A673 (cell line): ENCODE measurements at regions not wholly inside any gene's neighbourhood (a gene's known extent, or its start where the extent isn't known, plus 50 kb on each side); places are given as distances from the start of the nearest gene placed in this dataset.

Experiments
- BruUV-seq: library from RNA; stranded (reverse); fragments of 400-500 nt; replicated peaks from 2 replicates; lab custom pipeline; 2021; lab: Mats Ljungman, UMichigan
- CTCF ChIA-PET: fragments of 300-600 bp; sonication (Branson Sonifier 250); formaldehyde crosslinking; loops from one replicate; lab custom pipeline; 2022; ENCODE audit warnings: antibody characterized with exemption; lab: Charles Lee
- POLR2A ChIA-PET: fragments of 300-600 bp; sonication (Branson Sonifier 250); formaldehyde crosslinking; loops from one replicate; lab custom pipeline; 2022; ENCODE audit warnings: antibody characterized with exemption; ENCODE audit not compliant: low non-redundant PET; lab: Charles Lee
- DNase-seq: peaks from one replicate; pipeline ENCODE4 v3.0.0-alpha.2; 2015; ENCODE audit warnings: low spot score
- H3K27ac ChIP-seq: fragments of 200-600 bp; sonication (generic); 2 replicates; pipeline ENCODE4 v1.5.1; 2016; ENCODE audit warnings: mixed run types, low read depth, mild to moderate bottlenecking, mixed read lengths, antibody characterized with exemption, low read length; ENCODE audit not compliant: poor library complexity, severe bottlenecking
- H3K27me3 ChIP-seq: fragments of 200-600 bp; sonication (generic); replicated peaks from 2 replicates; pipeline ENCODE4 v1.6.1; 2017; ENCODE audit warnings: mixed run types, low read depth, mild to moderate bottlenecking, mixed read lengths, antibody characterized with exemption, low read length; ENCODE audit not compliant: insufficient read depth, poor library complexity
- H3K36me3 ChIP-seq: fragments of 200-600 bp; sonication (generic); 2 replicates; pipeline ENCODE4 v1.6.1; 2016; ENCODE audit warnings: mixed run types, mild to moderate bottlenecking, mixed read lengths, antibody characterized with exemption, low read length; ENCODE audit not compliant: insufficient read depth, poor library complexity, severe bottlenecking
- H3K4me1 ChIP-seq: fragments of 200-600 bp; sonication (generic); 2 replicates; pipeline ENCODE4 v1.6.1; 2017; ENCODE audit warnings: mixed run types, mild to moderate bottlenecking, mixed read lengths, antibody characterized with exemption, low read length; ENCODE audit not compliant: insufficient read depth, poor library complexity, severe bottlenecking
- H3K4me3 ChIP-seq: fragments of 200-600 bp; sonication (generic); 2 replicates; pipeline ENCODE4 v1.5.1; 2016; ENCODE audit warnings: low read depth, mixed run types, mild to moderate bottlenecking, mixed read lengths, low read length; ENCODE audit not compliant: poor library complexity, severe bottlenecking
- H3K9me3 ChIP-seq: fragments of 200-600 bp; sonication (generic); 2 replicates; pipeline ENCODE4 v1.6.1; 2016; ENCODE audit warnings: mixed run types, low read depth, mild to moderate bottlenecking, mixed read lengths, antibody characterized with exemption, low read length; ENCODE audit not compliant: poor library complexity, severe bottlenecking
- CTCF ChIP-seq: fragments of 300-800, 200-600 bp; sonication (generic); conservative IDR thresholded peaks from 2 replicates; pipeline ENCODE4 v1.5.1; 2017; ENCODE audit warnings: low read depth, mild to moderate bottlenecking, antibody characterized with exemption, low read length, moderate library complexity, mixed read lengths
- EZH2 ChIP-seq: fragments of 200-600 bp; sonication (generic); IDR thresholded peaks from 2 replicates; pipeline ENCODE4 v1.6.1; 2017; ENCODE audit warnings: borderline replicate concordance, low read depth, mild to moderate bottlenecking, mixed read lengths, antibody characterized with exemption, low read length; ENCODE audit not compliant: poor library complexity, severe bottlenecking
- intact Hi-C: fragments of 100-400 bp; cut with micrococcal nuclease; formaldehyde crosslinking; loops from one replicate; pipeline ENCODE4 v1.10.0; 2022; ENCODE audit not compliant: unreplicated experiment

GRCh38 chr17:20938244-20938643, 104.6 kb downstream of the USP22 start:
- no peak for TF ChIP-seq CTCF
- TF ChIP-seq EZH2 = no peak
- Histone ChIP-seq H3K27me3 (no peaks in the 10 kb centered on the region), H3K27ac (no peak overlapping the region), H3K4me1 (peaks cover 39% of the 10 kb centered on the region), H3K9me3 (no peaks in the 10 kb centered on the region), H3K4me3 (no peak overlapping the region), H3K36me3 (no peaks in the 10 kb centered on the region)
- intact Hi-C loops = no loop called here
- no peak for DNase-seq
- no TSS peak for BruUV-seq
- CTCF ChIA-PET = no interaction called here
- POLR2A ChIA-PET = no interaction called here

DNA sequence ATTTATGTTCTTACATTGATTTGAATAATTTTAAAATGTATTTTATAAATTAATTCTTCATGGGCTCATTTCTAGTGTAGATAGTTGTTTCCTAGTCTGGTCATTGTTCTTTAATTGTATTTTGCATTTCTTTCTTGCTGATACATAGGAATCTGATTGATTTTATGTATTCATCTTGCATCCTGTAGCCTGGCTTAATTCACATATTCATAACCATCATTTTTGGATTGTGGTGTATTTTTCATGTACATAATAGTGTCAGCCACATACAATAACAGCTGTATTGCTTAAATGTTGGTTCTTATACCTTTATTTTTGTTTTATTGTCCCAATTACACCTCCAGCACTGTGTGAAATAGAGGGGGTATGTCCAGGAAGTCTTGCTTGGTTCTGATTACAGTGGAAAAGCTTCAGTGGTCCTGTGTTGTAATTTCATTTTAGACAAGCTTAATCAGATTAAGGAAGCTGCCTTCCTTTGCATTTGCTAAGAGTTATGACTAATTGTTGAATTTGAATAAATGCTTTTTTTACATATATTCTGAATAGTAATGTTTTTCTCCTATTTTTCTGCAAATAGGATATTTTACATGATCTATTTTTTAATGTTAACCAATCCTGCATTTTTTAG, 103.7 kb downstream of the USP22 start:
- intact Hi-C loops = no loop called here
- H3K27ac ChIP-seq = no peak overlapping the region
- POLR2A ChIA-PET = no interaction called here
- no peak overlapping the region for H3K4me3 ChIP-seq
- H3K36me3 ChIP-seq = no peaks in the 10 kb centered on the region
- no peaks in the 10 kb centered on the region for H3K27me3 ChIP-seq
- H3K4me1 ChIP-seq = peaks cover 37% of the 10 kb centered on the region
- BruUV-seq = no TSS peak
- no peak for TF ChIP-seq EZH2
- no peak for TF ChIP-seq CTCF
- H3K9me3 ChIP-seq = no peaks in the 10 kb centered on the region
- CTCF ChIA-PET = no interaction called here
- DNase-seq = no peak

DNA sequence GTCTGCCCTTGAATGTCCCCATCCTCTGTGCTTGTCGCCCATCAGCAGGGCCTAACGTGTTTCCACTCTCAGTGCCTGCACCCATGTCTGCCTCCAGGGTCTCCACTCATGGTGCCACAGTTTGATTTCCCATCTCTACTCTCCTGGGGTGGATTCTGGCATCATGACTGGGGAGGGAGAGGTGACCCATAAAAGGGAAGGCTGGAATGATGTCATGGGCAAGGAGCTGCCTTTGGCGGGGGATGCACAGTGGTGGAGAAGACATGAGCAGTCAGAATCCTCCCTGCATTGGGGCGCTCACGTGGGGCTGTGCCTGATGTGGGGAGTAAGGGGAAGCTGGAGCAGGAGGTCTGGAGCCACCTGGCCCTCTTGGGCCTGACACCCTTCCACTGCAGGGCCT, 100.9 kb downstream of the USP22 start:
- Histone ChIP-seq H3K4me3 (no peak overlapping the region), H3K27ac (no peak overlapping the region), H3K9me3 (no peaks in the 10 kb centered on the region), H3K27me3 (no peaks in the 10 kb centered on the region), H3K36me3 (no peaks in the 10 kb centered on the region), H3K4me1 (peaks cover 15% of the 10 kb centered on the region)
- ChIA-PET POLR2A (no interaction called here), CTCF (no interaction called here)
- TF ChIP-seq EZH2 (no peak), CTCF (no peak)
- BruUV-seq = no TSS peak
- DNase-seq = no peak
- intact Hi-C loops = no loop called here
